H1 (cell line): ENCODE measurements at regions not wholly inside any gene's neighbourhood (a gene's known extent, or its start where the extent isn't known, plus 50 kb on each side); places are given as distances from the start of the nearest gene placed in this dataset.

Experiments used
- HDAC2 ChIP-seq, 2 experiments: fragments of 300-600 bp in 1 of 2; sonication (generic) in 1 of 2; IDR thresholded peaks; 2 replicates each; pipeline ENCODE4 v1.6.1; 2011 to 2012; ENCODE audit warnings: low read depth in 2 of 2, low read length in 2 of 2, mild to moderate bottlenecking in 2 of 2, moderate library complexity in 2 of 2, borderline replicate concordance in 1 of 2, inconsistent platforms in 1 of 2
- SIN3A ChIP-seq, 2 experiments: IDR thresholded peaks in 1 of 2; conservative IDR thresholded peaks in 1 of 2; 2 replicates each; pipeline ENCODE4 v1.6.1; 2011 to 2012; ENCODE audit warnings: low read length in 2 of 2, improper control_type of control experiment in 1 of 2, low read depth in 1 of 2, mild to moderate bottlenecking in 1 of 2
- SP1 ChIP-seq: IDR thresholded peaks from 2 replicates; pipeline ENCODE4 v1.6.1; 2011; ENCODE audit warnings: low read depth, low read length
- YY1 ChIP-seq: IDR thresholded peaks from 2 replicates; pipeline ENCODE4 v1.6.1; 2011; ENCODE audit warnings: low read depth, mild to moderate bottlenecking, low read length
- ZNF274 ChIP-seq: IDR thresholded peaks from 2 replicates; pipeline ENCODE4 v1.7.0; 2012; ENCODE audit warnings: low read length, borderline replicate concordance; ENCODE audit errors: extremely low read depth

GRCh38 chr6:50270415-50270814, 220.7 kb upstream of the DEFB112 start (continued):
- TF ChIP-seq SP1 (no peak), HDAC2 (IDR thresholded peaks at IDR 0.05; ENCODE audit: borderline replicate concordance in 1 of 2, low read depth in 2 of 2, low read length in 2 of 2) (no peak), YY1 (no peak), SIN3A (conservative IDR thresholded peaks at IDR 0.05 in 1 of 2, IDR thresholded peaks at IDR 0.05 in 1 of 2; ENCODE audit: low read depth in 1 of 2, low read length in 2 of 2) (no peak), ZNF274 (no peak)
